ENCODE measurements at regions not wholly inside any gene's neighbourhood (a gene's known extent, or its start where the extent isn't known, plus 50 kb on each side); places are given as distances from the start of the nearest gene placed in this dataset.

GRCh38 chr14:56414236-56414635 lies 165.4 kb upstream of the TMEM260 start:
- no peak for TF ChIP-seq CTCF (IDR thresholded peaks at IDR 0.05)
- no peak for TF ChIP-seq EP300 (IDR thresholded peaks at IDR 0.05)
- TF ChIP-seq POLR2A (IDR thresholded peaks at IDR 0.05), result no peak

All from tibial nerve (tissue), 4 donors.